Kidney (tissue), 13 donors: ENCODE measurements at regions not wholly inside any gene's neighbourhood (a gene's known extent, or its start where the extent isn't known, plus 50 kb on each side); places are given as distances from the start of the nearest gene placed in this dataset.

Experiments
- DNase-seq, 5 donors: peaks; one replicate each; pipeline ENCODE4 v3.0.0-alpha.2; 2013 to 2020
- FAIRE-seq: peaks from 2 replicates; lab custom pipeline; 2012; peaks lifted over from hg19 to GRCh38; lab: Jason Lieb, UNC
- H3K27ac ChIP-seq, 2 donors: one replicate each; pipeline ENCODE4 v1.7.0; 2013; ENCODE audit warnings: low read depth in 2 of 2, low read length in 2 of 2, inconsistent platforms in 1 of 2
- H3K27me3 ChIP-seq: one replicate; pipeline ENCODE4 v1.7.1; 2013; ENCODE audit warnings: low read length, inconsistent platforms; ENCODE audit not compliant: control insufficient read depth, insufficient read depth
- H3K36me3 ChIP-seq, 3 donors: one replicate each; pipeline versions ENCODE4 v1.7.0 to v1.7.1; 2013; ENCODE audit warnings: low read length in 3 of 3, control low read depth in 1 of 3, inconsistent platforms in 1 of 3; ENCODE audit not compliant: insufficient read depth in 3 of 3, control insufficient read depth in 2 of 3
- H3K4me1 ChIP-seq, 3 donors: one replicate each; pipeline versions ENCODE4 v1.7.0 to v1.7.1; 2013; ENCODE audit warnings: low read length in 3 of 3, inconsistent platforms in 1 of 3, low read depth in 1 of 3; ENCODE audit not compliant: control insufficient read depth in 2 of 3, insufficient read depth in 2 of 3
- H3K4me3 ChIP-seq, 3 donors: one replicate each; pipeline versions ENCODE4 v1.7.0 to v1.8.1; 2013; ENCODE audit warnings: low read length in 3 of 3, control low read depth in 1 of 3, inconsistent platforms in 1 of 3
- H3K9ac ChIP-seq, 3 donors: one replicate each; pipeline versions ENCODE4 v1.7.0 to v1.7.1; 2013; ENCODE audit warnings: low read length in 3 of 3, control low read depth in 1 of 3, inconsistent platforms in 1 of 3
- H3K9me3 ChIP-seq, 3 donors: one replicate each; pipeline versions ENCODE4 v1.7.0 to v1.7.1; 2013; ENCODE audit warnings: low read length in 3 of 3, control low read depth in 1 of 3, inconsistent platforms in 1 of 3; ENCODE audit not compliant: control insufficient read depth in 2 of 3, insufficient read depth in 1 of 3
- CTCF ChIP-seq: IDR thresholded peaks from 3 replicates; pipeline ENCODE4 v1.5.1; 2012; ENCODE audit warnings: mild to moderate bottlenecking, moderate library complexity, borderline replicate concordance; ENCODE audit not compliant: insufficient read depth; ENCODE audit errors: extremely low read depth
- intact Hi-C: fragments of 100-400 bp; cut with DNase I; formaldehyde crosslinking; loops from one replicate; pipeline ENCODE4 v1.11.1; 2022
- donor health status: control.
- donor health status: control.
- donor health status: control.
- donor health status: control.
- donor health status: control.
- donor health status: DM: yes; HTN: yes; CAD: no.
- donor health status: Normal renal cell carcinoma (clear cell type).

GRCh38 chr2:189248141-189248540 lies 68.6 kb upstream of the COL5A2 start:
- DNase-seq (peak in 2 of 5 donors; percentile 7 to 62), FAIRE-seq (peak; percentile 66)
- H3K9ac ChIP-seq = no peak overlapping the region
- H3K27ac ChIP-seq = no peak overlapping the region
- intact Hi-C loops = no loop called here
- H3K4me3 ChIP-seq = no peak overlapping the region
- H3K27me3 ChIP-seq = no peaks in the 10 kb centered on the region
- no peak for TF ChIP-seq CTCF
- no peaks in the 10 kb centered on the region for H3K36me3 ChIP-seq
- H3K4me1 ChIP-seq = no peaks in the 10 kb centered on the region
- H3K9me3 ChIP-seq = no peaks in the 10 kb centered on the region

GRCh38 chr2:189249171-189249570 lies 69.6 kb upstream of the COL5A2 start:
- no peak for TF ChIP-seq CTCF
- Histone ChIP-seq H3K27ac (no peak overlapping the region), H3K9me3 (no peaks in the 10 kb centered on the region), H3K4me3 (no peak overlapping the region), H3K27me3 (no peaks in the 10 kb centered on the region), H3K4me1 (no peaks in the 10 kb centered on the region), H3K9ac (no peak overlapping the region), H3K36me3 (no peaks in the 10 kb centered on the region)
- DNase-seq (no peak), FAIRE-seq (no peak)
- intact Hi-C loops = no loop called here

- no peaks in the 10 kb centered on the region for H3K36me3 ChIP-seq
- no peak overlapping the region for H3K27ac ChIP-seq
- no peaks in the 10 kb centered on the region for H3K27me3 ChIP-seq
- H3K4me1 ChIP-seq = no peaks in the 10 kb centered on the region
- H3K9me3 ChIP-seq = no peaks in the 10 kb centered on the region
- no peak overlapping the region for H3K4me3 ChIP-seq
- FAIRE-seq (no peak), DNase-seq (no peak)
- no peak overlapping the region for H3K9ac ChIP-seq
- TF ChIP-seq CTCF = no peak
- intact Hi-C loops = no loop called here
These were observed 70.3 kb upstream of the COL5A2 start for GRCh38 chr2:189249901-189250300.

GRCh38 chr2:189252991-189253675 lies 73.6 kb upstream of the COL5A2 start:
- Histone ChIP-seq H3K27me3 (no peaks in the 10 kb centered on the region), H3K27ac (no peak overlapping the region), H3K4me3 (no peak overlapping the region), H3K9me3 (no peaks in the 10 kb centered on the region), H3K9ac (no peak overlapping the region), H3K4me1 (no peaks in the 10 kb centered on the region), H3K36me3 (no peaks in the 10 kb centered on the region)
- peak in 1 of 5 donors; percentile 18 for DNase-seq
- FAIRE-seq = no peak
- intact Hi-C loops = no loop called here
- no peak for TF ChIP-seq CTCF
